Stimulated activated naive B cell treated with anti-CD40 and anti-IgM and Interleukin-4, amounts not matched to agents 10 μg/mL and 1 μg/mL and 100 μg/mL, for 72 hours (primary cell): ENCODE measurements at regions not wholly inside any gene's neighbourhood (a gene's known extent, or its start where the extent isn't known, plus 50 kb on each side); places are given as distances from the start of the nearest gene placed in this dataset.

Source experiments
- ATAC-seq, 2 donors: fragments of 150-1000 bp; cut with Tn5 transposase; replicated peaks; 2 replicates each; pipeline ENCODE4 v1.10.0; 2021; ENCODE audit warnings: moderate library complexity in 1 of 2
- DNase-seq: peaks from one replicate; pipeline ENCODE4 v3.0.0; 2021
- H3K27ac Mint-ChIP-seq: one replicate; pipeline ENCODE4 v1.8.0; 2022; ENCODE audit warnings: mild to moderate bottlenecking, mixed read lengths
- H3K27me3 Mint-ChIP-seq, 2 donors: one replicate each; pipeline ENCODE4 v1.8.0; 2022; ENCODE audit warnings: mixed read lengths in 2 of 2
- H3K36me3 Mint-ChIP-seq, 2 donors: one replicate each; pipeline ENCODE4 v1.8.0; 2022; ENCODE audit warnings: mixed read lengths in 2 of 2, mild to moderate bottlenecking in 1 of 2
- H3K4me1 Mint-ChIP-seq, 2 donors: one replicate each; pipeline ENCODE4 v1.8.0; 2022; ENCODE audit warnings: mixed read lengths in 2 of 2, mild to moderate bottlenecking in 1 of 2
- H3K4me3 Mint-ChIP-seq, 2 donors: one replicate each; pipeline ENCODE4 v1.8.0; 2022; ENCODE audit warnings: mild to moderate bottlenecking in 2 of 2, mixed read lengths in 2 of 2, moderate library complexity in 1 of 2
- H3K9me3 Mint-ChIP-seq, 2 donors: one replicate each; pipeline ENCODE4 v1.8.0; 2022; ENCODE audit warnings: mixed read lengths in 2 of 2, mild to moderate bottlenecking in 1 of 2

DNA sequence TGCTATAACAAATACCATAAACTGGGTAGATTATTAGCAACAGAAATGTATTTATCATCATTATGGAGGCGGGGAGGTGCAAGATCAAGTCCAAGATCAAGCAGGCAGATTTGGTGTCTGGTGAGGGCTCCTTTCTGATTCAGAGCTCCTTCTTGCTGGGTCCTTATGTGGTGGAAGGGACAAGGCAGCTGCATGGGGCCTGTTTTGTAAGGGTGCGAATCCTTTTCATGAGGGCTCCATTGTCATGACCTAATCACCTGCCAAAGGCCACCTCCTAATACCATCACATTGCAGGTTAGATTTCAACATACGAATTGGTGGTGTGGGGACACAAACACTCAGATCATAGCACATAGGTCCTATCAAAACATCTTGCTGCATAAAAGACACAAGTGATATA is 84.4 kb upstream of the CCDC150 start:
- ATAC-seq (no peak), DNase-seq (no peak)
- Mint-ChIP-seq H3K36me3 (no peaks in the 10 kb centered on the region), H3K27me3 (peaks cover 4 to 16% of the 10 kb centered on the region in 2 donors), H3K4me1 (no peaks in the 10 kb centered on the region), H3K27ac (no peak overlapping the region), H3K9me3 (no peaks in the 10 kb centered on the region), H3K4me3 (no peak overlapping the region)

DNA sequence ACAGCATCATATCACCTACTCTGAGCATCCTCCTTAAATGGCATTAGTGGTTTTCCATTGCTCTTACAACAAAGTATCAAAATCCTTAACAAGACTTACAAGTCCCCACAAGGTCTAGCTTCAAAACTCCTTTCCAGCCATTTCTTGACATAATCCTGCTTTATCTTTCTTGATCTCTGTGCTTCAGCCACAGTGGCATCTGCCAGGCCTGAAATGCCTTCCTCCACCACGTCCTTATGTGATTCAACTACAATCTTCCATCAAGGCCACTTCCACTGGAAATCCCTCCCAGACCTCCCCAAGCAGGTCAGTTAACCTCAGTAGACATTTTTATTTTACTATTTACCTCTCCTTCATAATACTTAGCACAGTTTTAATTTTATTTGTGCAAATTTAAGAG is 83.8 kb upstream of the CCDC150 start:
- DNase-seq, result no peak
- Mint-ChIP-seq H3K9me3 (peaks cover 0 to under 1% of the 10 kb centered on the region in 2 donors), H3K4me3 (no peak overlapping the region), H3K27ac (no peak overlapping the region), H3K27me3 (peaks cover 4 to 16% of the 10 kb centered on the region in 2 donors), H3K36me3 (no peaks in the 10 kb centered on the region), H3K4me1 (no peaks in the 10 kb centered on the region)
- ATAC-seq, result no peak

DNA sequence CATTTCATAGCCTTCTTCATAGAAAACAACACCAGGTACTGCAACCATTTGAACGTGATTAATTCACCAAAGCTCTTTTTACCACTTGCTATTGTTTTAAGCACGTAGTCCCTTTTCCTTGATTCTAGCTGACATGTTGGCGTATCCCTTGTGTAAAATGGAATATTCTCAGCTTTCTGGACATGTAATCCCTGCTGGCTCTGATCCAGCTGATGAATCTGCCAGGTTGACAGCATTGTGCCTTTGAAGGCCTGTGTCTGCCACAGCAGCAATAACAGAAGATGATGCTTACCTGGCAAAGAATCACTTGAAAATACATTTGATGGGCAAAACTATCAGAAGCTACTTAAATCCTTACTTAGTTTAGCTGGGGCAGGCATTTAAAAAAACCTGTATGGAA is 81.0 kb upstream of the CCDC150 start:
- no peaks in the 10 kb centered on the region for H3K36me3 Mint-ChIP-seq
- DNase-seq (no peak), ATAC-seq (no peak)
- H3K4me1 Mint-ChIP-seq, result no peaks in the 10 kb centered on the region
- H3K9me3 Mint-ChIP-seq, result peaks cover 4% of the 10 kb centered on the region in 2 donors
- H3K4me3 Mint-ChIP-seq, result no peak overlapping the region
- peaks cover 7 to 12% of the 10 kb centered on the region in 2 donors for H3K27me3 Mint-ChIP-seq
- H3K27ac Mint-ChIP-seq, result no peak overlapping the region

- H3K27ac Mint-ChIP-seq, result no peak overlapping the region
- H3K4me3 Mint-ChIP-seq, result no peak overlapping the region
- ATAC-seq, result no peak
- H3K36me3 Mint-ChIP-seq, result no peaks in the 10 kb centered on the region
- DNase-seq, result no peak
- no peaks in the 10 kb centered on the region for H3K4me1 Mint-ChIP-seq
- peaks cover 16 to 22% of the 10 kb centered on the region in 2 donors for H3K27me3 Mint-ChIP-seq
- peaks cover 4% of the 10 kb centered on the region in 2 donors for H3K9me3 Mint-ChIP-seq
Measured at GRCh38 chr2:196563876-196564275, 75.6 kb upstream of the CCDC150 start.

- peaks cover 4% of the 10 kb centered on the region in 2 donors for H3K9me3 Mint-ChIP-seq
- peaks cover 13 to 22% of the 10 kb centered on the region in 2 donors for H3K27me3 Mint-ChIP-seq
- ATAC-seq (no peak), DNase-seq (no peak)
- H3K36me3 Mint-ChIP-seq, result no peaks in the 10 kb centered on the region
- H3K27ac Mint-ChIP-seq, result no peak overlapping the region
- no peak overlapping the region for H3K4me3 Mint-ChIP-seq
- H3K4me1 Mint-ChIP-seq, result no peaks in the 10 kb centered on the region
Measured at GRCh38 chr2:196565106-196565765, 74.3 kb upstream of the CCDC150 start.

DNA sequence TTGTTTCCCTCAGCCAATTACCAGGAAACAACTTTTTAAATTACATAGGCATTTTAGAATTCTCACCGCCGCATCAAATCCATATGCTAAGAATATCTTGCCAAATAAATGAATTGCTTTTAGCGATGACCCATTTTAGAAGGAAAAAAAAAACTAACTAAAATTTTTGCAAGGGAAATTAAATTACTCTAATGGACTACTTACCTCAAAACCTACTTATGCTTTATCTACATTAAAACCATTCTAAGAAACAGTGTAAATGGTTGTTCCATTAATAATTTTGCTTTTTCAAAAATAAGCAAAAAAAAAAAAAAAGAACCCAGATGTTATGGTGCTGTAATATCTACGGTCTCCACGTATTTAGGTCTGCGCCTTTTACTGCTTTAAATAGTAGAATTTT is 73.5 kb upstream of the CCDC150 start:
- Mint-ChIP-seq H3K36me3 (no peaks in the 10 kb centered on the region), H3K27me3 (peaks cover 16 to 25% of the 10 kb centered on the region in 2 donors), H3K4me1 (no peaks in the 10 kb centered on the region), H3K4me3 (no peak overlapping the region), H3K9me3 (peaks cover 3 to 4% of the 10 kb centered on the region in 2 donors), H3K27ac (no peak overlapping the region)
- ATAC-seq, result no peak
- no peak for DNase-seq

GRCh38 chr2:196566961-196567666 is 72.4 kb upstream of the CCDC150 start:
- Mint-ChIP-seq H3K27ac (no peak overlapping the region), H3K27me3 (peaks cover 18 to 26% of the 10 kb centered on the region in 2 donors), H3K4me1 (no peaks in the 10 kb centered on the region), H3K36me3 (no peaks in the 10 kb centered on the region), H3K4me3 (no peak overlapping the region), H3K9me3 (no peaks in the 10 kb centered on the region)
- DNase-seq (no peak), ATAC-seq (no peak)

DNA sequence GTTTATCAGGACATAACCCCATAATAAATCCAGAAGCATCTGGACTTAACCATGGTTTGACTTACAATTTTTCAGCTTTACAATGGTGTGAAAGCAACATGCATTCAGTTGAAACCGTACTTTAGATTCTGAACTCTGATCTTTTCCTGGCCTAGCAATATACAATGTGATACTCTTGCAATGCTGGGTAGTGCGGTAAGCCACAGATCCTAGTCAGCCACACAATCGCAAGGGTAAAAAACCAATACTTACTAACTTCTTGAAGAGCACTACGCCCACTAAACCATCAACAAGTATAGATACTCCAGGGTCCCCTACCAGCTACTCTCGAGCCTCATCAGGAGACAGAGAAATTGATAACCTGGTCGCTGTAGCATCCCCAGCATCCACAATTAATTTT is 71.0 kb upstream of the CCDC150 start:
- H3K9me3 Mint-ChIP-seq, result peaks cover under 1 to 2% of the 10 kb centered on the region in 2 donors
- ATAC-seq, result no peak
- H3K27ac Mint-ChIP-seq, result no peak overlapping the region
- H3K4me1 Mint-ChIP-seq, result no peaks in the 10 kb centered on the region
- H3K36me3 Mint-ChIP-seq, result no peaks in the 10 kb centered on the region
- peaks cover 18 to 27% of the 10 kb centered on the region in 2 donors for H3K27me3 Mint-ChIP-seq
- DNase-seq, result no peak
- no peak overlapping the region for H3K4me3 Mint-ChIP-seq

- Mint-ChIP-seq H3K4me1 (no peaks in the 10 kb centered on the region), H3K36me3 (no peaks in the 10 kb centered on the region), H3K9me3 (peaks cover 0 to 2% of the 10 kb centered on the region in 2 donors), H3K27me3 (peaks cover 29 to 50% of the 10 kb centered on the region in 2 donors), H3K4me3 (no peak overlapping the region), H3K27ac (no peak overlapping the region)
- DNase-seq (no peak), ATAC-seq (no peak)
Measured at GRCh38 chr2:196584903-196585302, 54.6 kb upstream of the CCDC150 start.

DNA sequence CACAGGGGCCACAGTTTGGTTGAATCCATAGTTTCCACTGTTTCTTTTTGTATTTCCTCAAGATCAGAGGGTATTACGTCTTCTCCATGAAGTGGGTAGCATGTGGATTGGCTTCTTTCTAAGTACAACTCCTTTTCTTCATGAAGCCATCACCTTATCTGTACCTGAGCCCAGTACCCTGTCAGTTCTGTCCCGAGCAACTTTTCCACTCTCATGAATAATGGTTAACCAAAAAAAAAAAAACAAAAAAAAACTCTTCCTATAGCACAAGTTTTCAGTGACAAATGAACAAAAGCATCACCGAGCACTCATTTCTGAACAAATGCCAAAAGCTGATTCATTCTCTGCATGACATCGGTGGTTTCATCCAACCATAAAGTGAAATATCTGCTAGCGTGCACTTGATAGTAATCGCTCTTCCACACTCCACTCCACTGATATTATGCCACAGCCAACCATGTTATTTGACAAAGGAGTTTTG is 53.0 kb upstream of the CCDC150 start:
- no peak overlapping the region for H3K4me3 Mint-ChIP-seq
- ATAC-seq (peak in 1 of 2 donors; percentile 42), DNase-seq (no peak)
- H3K36me3 Mint-ChIP-seq, result no peaks in the 10 kb centered on the region
- H3K27ac Mint-ChIP-seq, result no peak overlapping the region
- no peaks in the 10 kb centered on the region for H3K9me3 Mint-ChIP-seq
- peaks cover 38 to 60% of the 10 kb centered on the region in 2 donors for H3K27me3 Mint-ChIP-seq
- H3K4me1 Mint-ChIP-seq, result no peaks in the 10 kb centered on the region

GRCh38 chr2:196587056-196587455 is 52.5 kb upstream of the CCDC150 start:
- no peaks in the 10 kb centered on the region for H3K36me3 Mint-ChIP-seq
- H3K27me3 Mint-ChIP-seq, result peaks cover 43 to 65% of the 10 kb centered on the region in 2 donors
- no peak overlapping the region for H3K4me3 Mint-ChIP-seq
- ATAC-seq, result no peak
- no peaks in the 10 kb centered on the region for H3K9me3 Mint-ChIP-seq
- no peak overlapping the region for H3K27ac Mint-ChIP-seq
- peaks cover 0 to 1% of the 10 kb centered on the region in 2 donors for H3K4me1 Mint-ChIP-seq
- no peak for DNase-seq

- Mint-ChIP-seq H3K36me3 (no peaks in the 10 kb centered on the region), H3K27ac (no peak overlapping the region), H3K9me3 (no peaks in the 10 kb centered on the region), H3K4me1 (peaks cover 0 to 6% of the 10 kb centered on the region in 2 donors), H3K4me3 (no peak overlapping the region), H3K27me3 (peaks cover 42 to 65% of the 10 kb centered on the region in 2 donors)
- ATAC-seq (no peak), DNase-seq (no peak)
Measured at GRCh38 chr2:196587739-196588138, 51.8 kb upstream of the CCDC150 start.

DNA sequence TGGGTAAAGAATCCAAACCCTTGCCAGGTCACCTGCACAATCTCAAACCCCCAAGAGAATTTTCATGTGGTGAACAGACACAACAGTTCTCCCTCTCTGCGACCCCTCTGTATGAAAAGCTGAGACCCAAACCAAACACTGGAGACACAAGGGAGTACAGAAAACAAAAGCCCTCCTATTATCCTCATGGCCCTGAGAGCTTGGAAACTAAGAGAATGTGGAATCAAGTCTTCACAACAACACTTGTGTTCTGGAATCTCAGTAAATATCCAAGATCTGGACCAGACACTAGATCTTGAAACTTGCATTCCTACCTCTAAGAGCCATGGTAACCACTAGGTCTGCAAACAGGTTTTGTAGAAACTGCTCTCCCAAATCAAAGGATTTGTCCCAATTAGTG is 50.1 kb upstream of the CCDC150 start:
- H3K36me3 Mint-ChIP-seq, result no peaks in the 10 kb centered on the region
- ATAC-seq (no peak), DNase-seq (no peak)
- H3K27me3 Mint-ChIP-seq, result peaks cover 39 to 70% of the 10 kb centered on the region in 2 donors
- H3K4me3 Mint-ChIP-seq, result no peak overlapping the region
- H3K27ac Mint-ChIP-seq, result no peak overlapping the region
- H3K4me1 Mint-ChIP-seq, result peaks cover 4 to 11% of the 10 kb centered on the region in 2 donors
- H3K9me3 Mint-ChIP-seq, result no peaks in the 10 kb centered on the region
